A673 (cell line): ENCODE measurements at regions not wholly inside any gene's neighbourhood (a gene's known extent, or its start where the extent isn't known, plus 50 kb on each side); places are given as distances from the start of the nearest gene placed in this dataset.

ENCODE experiments used
- EZH2 ChIP-seq: fragments of 200-600 bp; sonication (generic); IDR thresholded peaks from 2 replicates; pipeline ENCODE4 v1.6.1; 2017; ENCODE audit warnings: borderline replicate concordance, low read depth, mild to moderate bottlenecking, mixed read lengths, antibody characterized with exemption, low read length; ENCODE audit not compliant: poor library complexity, severe bottlenecking
- TF ChIP-seq, protein P1 (sequence below): fragments of 300-800, 200-600 bp; sonication (generic); conservative IDR thresholded peaks from 2 replicates; pipeline ENCODE4 v1.5.1; 2017; ENCODE audit warnings: low read depth, mild to moderate bottlenecking, antibody characterized with exemption, low read length, moderate library complexity, mixed read lengths

DNA sequence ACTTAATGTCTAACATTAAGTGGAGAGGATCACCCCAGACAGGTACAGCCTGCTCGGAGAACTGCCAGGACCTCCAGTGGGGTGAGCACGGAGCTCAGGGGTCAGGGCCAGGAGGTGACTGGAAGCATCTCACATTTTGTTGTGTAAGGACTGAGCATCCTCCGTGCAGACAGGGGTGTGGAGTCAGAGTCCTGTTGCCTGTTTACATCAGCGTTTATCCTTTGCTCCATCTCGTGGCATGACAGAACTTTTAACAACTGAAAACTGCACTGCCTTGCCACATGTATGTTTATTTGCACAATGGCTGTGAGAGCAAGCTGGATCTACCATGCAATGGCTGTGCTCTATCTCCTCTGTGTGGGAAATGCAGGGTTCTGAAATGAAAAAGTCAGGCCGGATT is 175.4 kb upstream of the AKR1E2 start:
- TF ChIP-seq, protein P1, sequence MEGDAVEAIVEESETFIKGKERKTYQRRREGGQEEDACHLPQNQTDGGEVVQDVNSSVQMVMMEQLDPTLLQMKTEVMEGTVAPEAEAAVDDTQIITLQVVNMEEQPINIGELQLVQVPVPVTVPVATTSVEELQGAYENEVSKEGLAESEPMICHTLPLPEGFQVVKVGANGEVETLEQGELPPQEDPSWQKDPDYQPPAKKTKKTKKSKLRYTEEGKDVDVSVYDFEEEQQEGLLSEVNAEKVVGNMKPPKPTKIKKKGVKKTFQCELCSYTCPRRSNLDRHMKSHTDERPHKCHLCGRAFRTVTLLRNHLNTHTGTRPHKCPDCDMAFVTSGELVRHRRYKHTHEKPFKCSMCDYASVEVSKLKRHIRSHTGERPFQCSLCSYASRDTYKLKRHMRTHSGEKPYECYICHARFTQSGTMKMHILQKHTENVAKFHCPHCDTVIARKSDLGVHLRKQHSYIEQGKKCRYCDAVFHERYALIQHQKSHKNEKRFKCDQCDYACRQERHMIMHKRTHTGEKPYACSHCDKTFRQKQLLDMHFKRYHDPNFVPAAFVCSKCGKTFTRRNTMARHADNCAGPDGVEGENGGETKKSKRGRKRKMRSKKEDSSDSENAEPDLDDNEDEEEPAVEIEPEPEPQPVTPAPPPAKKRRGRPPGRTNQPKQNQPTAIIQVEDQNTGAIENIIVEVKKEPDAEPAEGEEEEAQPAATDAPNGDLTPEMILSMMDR: no peak
- TF ChIP-seq EZH2: no peak
